ENCODE measurements at regions not wholly inside any gene's neighbourhood (a gene's known extent, or its start where the extent isn't known, plus 50 kb on each side); places are given as distances from the start of the nearest gene placed in this dataset.

GRCh38 chr6:139557547-139557946 lies 183.1 kb upstream of the CITED2 start:
- H3K27ac ChIP-seq (ENCODE audit: low read length), result no peak overlapping the region
- no peaks in the 10 kb centered on the region for H3K36me3 ChIP-seq (ENCODE audit: control insufficient read depth in 1 of 2, insufficient read depth in 2 of 2, low read length in 2 of 2)
- no peaks in the 10 kb centered on the region for H3K27me3 ChIP-seq (ENCODE audit: low read depth, low read length)
- no peaks in the 10 kb centered on the region for H3K4me1 ChIP-seq (ENCODE audit: control insufficient read depth in 1 of 2, insufficient read depth in 2 of 2, low read length in 2 of 2)
- H3K9me3 ChIP-seq (ENCODE audit: control insufficient read depth in 1 of 2, low read length in 2 of 2), result no peaks in the 10 kb centered on the region
- no peak overlapping the region for H3K4me3 ChIP-seq (ENCODE audit: low read depth in 1 of 2, low read length in 2 of 2)

- no peaks in the 10 kb centered on the region for H3K4me1 ChIP-seq (ENCODE audit: control insufficient read depth in 1 of 2, insufficient read depth in 2 of 2, low read length in 2 of 2)
- H3K27me3 ChIP-seq (ENCODE audit: low read depth, low read length), result no peaks in the 10 kb centered on the region
- no peak overlapping the region for H3K27ac ChIP-seq (ENCODE audit: low read length)
- H3K4me3 ChIP-seq (ENCODE audit: low read depth in 1 of 2, low read length in 2 of 2), result no peak overlapping the region
- no peaks in the 10 kb centered on the region for H3K36me3 ChIP-seq (ENCODE audit: control insufficient read depth in 1 of 2, insufficient read depth in 2 of 2, low read length in 2 of 2)
- no peaks in the 10 kb centered on the region for H3K9me3 ChIP-seq (ENCODE audit: control insufficient read depth in 1 of 2, low read length in 2 of 2)
Measured at GRCh38 chr6:139556532-139556931, 182.1 kb upstream of the CITED2 start.

GRCh38 chr6:139553916-139554315 lies 179.5 kb upstream of the CITED2 start:
- Histone ChIP-seq H3K4me1 (ENCODE audit: control insufficient read depth in 1 of 2, insufficient read depth in 2 of 2, low read length in 2 of 2) (no peaks in the 10 kb centered on the region), H3K4me3 (ENCODE audit: low read depth in 1 of 2, low read length in 2 of 2) (no peak overlapping the region), H3K9me3 (ENCODE audit: control insufficient read depth in 1 of 2, low read length in 2 of 2) (no peaks in the 10 kb centered on the region), H3K36me3 (ENCODE audit: control insufficient read depth in 1 of 2, insufficient read depth in 2 of 2, low read length in 2 of 2) (no peaks in the 10 kb centered on the region), H3K27me3 (ENCODE audit: low read depth, low read length) (no peaks in the 10 kb centered on the region), H3K27ac (ENCODE audit: low read length) (no peak overlapping the region)

GRCh38 chr6:139551376-139551775 lies 176.9 kb upstream of the CITED2 start:
- Histone ChIP-seq H3K27me3 (ENCODE audit: low read depth, low read length) (no peaks in the 10 kb centered on the region), H3K4me3 (ENCODE audit: low read depth in 1 of 2, low read length in 2 of 2) (no peak overlapping the region), H3K27ac (ENCODE audit: low read length) (no peak overlapping the region), H3K36me3 (ENCODE audit: control insufficient read depth in 1 of 2, insufficient read depth in 2 of 2, low read length in 2 of 2) (no peaks in the 10 kb centered on the region), H3K9me3 (ENCODE audit: control insufficient read depth in 1 of 2, low read length in 2 of 2) (no peaks in the 10 kb centered on the region), H3K4me1 (ENCODE audit: control insufficient read depth in 1 of 2, insufficient read depth in 2 of 2, low read length in 2 of 2) (peaks cover 4 to 11% of the 10 kb centered on the region in 2 donors)

- peaks cover 14% of the 10 kb centered on the region in 2 donors for H3K4me1 ChIP-seq (ENCODE audit: control insufficient read depth in 1 of 2, insufficient read depth in 2 of 2, low read length in 2 of 2)
- no peak overlapping the region for H3K4me3 ChIP-seq (ENCODE audit: low read depth in 1 of 2, low read length in 2 of 2)
- H3K27ac ChIP-seq (ENCODE audit: low read length), result no peak overlapping the region
- H3K9me3 ChIP-seq (ENCODE audit: control insufficient read depth in 1 of 2, low read length in 2 of 2), result no peaks in the 10 kb centered on the region
- no peaks in the 10 kb centered on the region for H3K27me3 ChIP-seq (ENCODE audit: low read depth, low read length)
- H3K36me3 ChIP-seq (ENCODE audit: control insufficient read depth in 1 of 2, insufficient read depth in 2 of 2, low read length in 2 of 2), result no peaks in the 10 kb centered on the region
Measured at GRCh38 chr6:139550361-139550760, 175.9 kb upstream of the CITED2 start.

- Histone ChIP-seq H3K27me3 (ENCODE audit: low read depth, low read length) (no peaks in the 10 kb centered on the region), H3K36me3 (ENCODE audit: control insufficient read depth in 1 of 2, insufficient read depth in 2 of 2, low read length in 2 of 2) (no peaks in the 10 kb centered on the region), H3K4me1 (ENCODE audit: control insufficient read depth in 1 of 2, insufficient read depth in 2 of 2, low read length in 2 of 2) (peaks cover 14 to 17% of the 10 kb centered on the region in 2 donors), H3K9me3 (ENCODE audit: control insufficient read depth in 1 of 2, low read length in 2 of 2) (no peaks in the 10 kb centered on the region), H3K27ac (ENCODE audit: low read length) (no peak overlapping the region), H3K4me3 (ENCODE audit: low read depth in 1 of 2, low read length in 2 of 2) (no peak overlapping the region)
Measured at GRCh38 chr6:139549561-139550070, 175.2 kb upstream of the CITED2 start.

- Histone ChIP-seq H3K36me3 (ENCODE audit: control insufficient read depth in 1 of 2, insufficient read depth in 2 of 2, low read length in 2 of 2) (no peaks in the 10 kb centered on the region), H3K27ac (ENCODE audit: low read length) (no peak overlapping the region), H3K4me3 (ENCODE audit: low read depth in 1 of 2, low read length in 2 of 2) (no peak overlapping the region), H3K4me1 (ENCODE audit: control insufficient read depth in 1 of 2, insufficient read depth in 2 of 2, low read length in 2 of 2) (peaks cover 14 to 22% of the 10 kb centered on the region in 2 donors), H3K9me3 (ENCODE audit: control insufficient read depth in 1 of 2, low read length in 2 of 2) (no peaks in the 10 kb centered on the region), H3K27me3 (ENCODE audit: low read depth, low read length) (no peaks in the 10 kb centered on the region)
Measured at GRCh38 chr6:139547804-139548203, 173.4 kb upstream of the CITED2 start.

- no peak overlapping the region for H3K4me3 ChIP-seq (ENCODE audit: low read depth in 1 of 2, low read length in 2 of 2)
- no peaks in the 10 kb centered on the region for H3K9me3 ChIP-seq (ENCODE audit: control insufficient read depth in 1 of 2, low read length in 2 of 2)
- peaks cover 14 to 22% of the 10 kb centered on the region in 2 donors for H3K4me1 ChIP-seq (ENCODE audit: control insufficient read depth in 1 of 2, insufficient read depth in 2 of 2, low read length in 2 of 2)
- H3K27ac ChIP-seq (ENCODE audit: low read length), result no peak overlapping the region
- no peaks in the 10 kb centered on the region for H3K27me3 ChIP-seq (ENCODE audit: low read depth, low read length)
- no peaks in the 10 kb centered on the region for H3K36me3 ChIP-seq (ENCODE audit: control insufficient read depth in 1 of 2, insufficient read depth in 2 of 2, low read length in 2 of 2)
Measured at GRCh38 chr6:139547122-139547776, 172.8 kb upstream of the CITED2 start.

- Histone ChIP-seq H3K4me1 (ENCODE audit: control insufficient read depth in 1 of 2, insufficient read depth in 2 of 2, low read length in 2 of 2) (peaks cover 14 to 22% of the 10 kb centered on the region in 2 donors), H3K27me3 (ENCODE audit: low read depth, low read length) (no peaks in the 10 kb centered on the region), H3K36me3 (ENCODE audit: control insufficient read depth in 1 of 2, insufficient read depth in 2 of 2, low read length in 2 of 2) (no peaks in the 10 kb centered on the region), H3K9me3 (ENCODE audit: control insufficient read depth in 1 of 2, low read length in 2 of 2) (no peaks in the 10 kb centered on the region), H3K27ac (ENCODE audit: low read length) (no peak overlapping the region), H3K4me3 (ENCODE audit: low read depth in 1 of 2, low read length in 2 of 2) (no peak overlapping the region)
Measured at GRCh38 chr6:139546106-139546472, 171.6 kb upstream of the CITED2 start.

GRCh38 chr6:139545206-139546105 lies 171.0 kb upstream of the CITED2 start:
- Histone ChIP-seq H3K4me3 (ENCODE audit: low read depth in 1 of 2, low read length in 2 of 2) (no peak overlapping the region), H3K27me3 (ENCODE audit: low read depth, low read length) (no peaks in the 10 kb centered on the region), H3K27ac (ENCODE audit: low read length) (no peak overlapping the region), H3K9me3 (ENCODE audit: control insufficient read depth in 1 of 2, low read length in 2 of 2) (no peaks in the 10 kb centered on the region), H3K4me1 (ENCODE audit: control insufficient read depth in 1 of 2, insufficient read depth in 2 of 2, low read length in 2 of 2) (peaks cover 14 to 22% of the 10 kb centered on the region in 2 donors), H3K36me3 (ENCODE audit: control insufficient read depth in 1 of 2, insufficient read depth in 2 of 2, low read length in 2 of 2) (no peaks in the 10 kb centered on the region)

GRCh38 chr6:139544701-139545057 lies 170.2 kb upstream of the CITED2 start:
- Histone ChIP-seq H3K27ac (ENCODE audit: low read length) (no peak overlapping the region), H3K36me3 (ENCODE audit: control insufficient read depth in 1 of 2, insufficient read depth in 2 of 2, low read length in 2 of 2) (no peaks in the 10 kb centered on the region), H3K27me3 (ENCODE audit: low read depth, low read length) (no peaks in the 10 kb centered on the region), H3K4me1 (ENCODE audit: control insufficient read depth in 1 of 2, insufficient read depth in 2 of 2, low read length in 2 of 2) (peaks cover 14 to 22% of the 10 kb centered on the region in 2 donors), H3K4me3 (ENCODE audit: low read depth in 1 of 2, low read length in 2 of 2) (no peak overlapping the region), H3K9me3 (ENCODE audit: control insufficient read depth in 1 of 2, low read length in 2 of 2) (no peaks in the 10 kb centered on the region)
